ENCODE measurements at regions not wholly inside any gene's neighbourhood (a gene's known extent, or its start where the extent isn't known, plus 50 kb on each side); places are given as distances from the start of the nearest gene placed in this dataset.

DNA sequence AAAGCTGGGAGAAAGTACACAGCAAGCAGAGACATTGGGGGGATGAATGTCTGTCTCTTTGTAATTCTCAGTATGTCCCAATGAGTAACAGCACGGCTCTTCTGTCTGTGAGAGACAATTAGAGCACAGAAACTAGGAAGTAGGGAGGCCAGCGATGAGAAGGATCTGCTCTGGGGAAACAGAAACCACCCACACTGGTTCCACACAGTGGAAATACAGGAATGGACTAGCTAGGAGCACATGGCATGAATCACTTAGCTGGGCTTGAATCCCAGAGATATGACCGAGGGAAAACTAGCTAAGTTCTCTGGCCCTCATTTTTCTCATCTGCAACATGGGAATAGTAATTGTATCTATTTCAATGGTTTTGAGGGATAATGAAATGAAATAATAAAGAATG is 895.9 kb downstream of the TLE4 start:
- ATAC-seq (ENCODE audit: low read depth) (no peak), DNase-seq (ENCODE audit: low spot score) (no peak)
- Histone ChIP-seq H3K4me3 (ENCODE audit: severe bottlenecking) (no peak overlapping the region), H3K4me1 (ENCODE audit: insufficient read depth, poor library complexity, severe bottlenecking) (no peaks in the 10 kb centered on the region), H3K36me3 (ENCODE audit: low read depth) (no peaks in the 10 kb centered on the region), H3K27me3 (ENCODE audit: insufficient read depth, poor library complexity, severe bottlenecking) (no peaks in the 10 kb centered on the region), H3K27ac (ENCODE audit: poor library complexity, severe bottlenecking) (no peak overlapping the region), H3K9me3 (ENCODE audit: severe bottlenecking) (no peaks in the 10 kb centered on the region)
- TF ChIP-seq, protein P1, sequence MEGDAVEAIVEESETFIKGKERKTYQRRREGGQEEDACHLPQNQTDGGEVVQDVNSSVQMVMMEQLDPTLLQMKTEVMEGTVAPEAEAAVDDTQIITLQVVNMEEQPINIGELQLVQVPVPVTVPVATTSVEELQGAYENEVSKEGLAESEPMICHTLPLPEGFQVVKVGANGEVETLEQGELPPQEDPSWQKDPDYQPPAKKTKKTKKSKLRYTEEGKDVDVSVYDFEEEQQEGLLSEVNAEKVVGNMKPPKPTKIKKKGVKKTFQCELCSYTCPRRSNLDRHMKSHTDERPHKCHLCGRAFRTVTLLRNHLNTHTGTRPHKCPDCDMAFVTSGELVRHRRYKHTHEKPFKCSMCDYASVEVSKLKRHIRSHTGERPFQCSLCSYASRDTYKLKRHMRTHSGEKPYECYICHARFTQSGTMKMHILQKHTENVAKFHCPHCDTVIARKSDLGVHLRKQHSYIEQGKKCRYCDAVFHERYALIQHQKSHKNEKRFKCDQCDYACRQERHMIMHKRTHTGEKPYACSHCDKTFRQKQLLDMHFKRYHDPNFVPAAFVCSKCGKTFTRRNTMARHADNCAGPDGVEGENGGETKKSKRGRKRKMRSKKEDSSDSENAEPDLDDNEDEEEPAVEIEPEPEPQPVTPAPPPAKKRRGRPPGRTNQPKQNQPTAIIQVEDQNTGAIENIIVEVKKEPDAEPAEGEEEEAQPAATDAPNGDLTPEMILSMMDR (IDR thresholded peaks at IDR 0.05; ENCODE audit: poor library complexity, severe bottlenecking) = no peak

DNA sequence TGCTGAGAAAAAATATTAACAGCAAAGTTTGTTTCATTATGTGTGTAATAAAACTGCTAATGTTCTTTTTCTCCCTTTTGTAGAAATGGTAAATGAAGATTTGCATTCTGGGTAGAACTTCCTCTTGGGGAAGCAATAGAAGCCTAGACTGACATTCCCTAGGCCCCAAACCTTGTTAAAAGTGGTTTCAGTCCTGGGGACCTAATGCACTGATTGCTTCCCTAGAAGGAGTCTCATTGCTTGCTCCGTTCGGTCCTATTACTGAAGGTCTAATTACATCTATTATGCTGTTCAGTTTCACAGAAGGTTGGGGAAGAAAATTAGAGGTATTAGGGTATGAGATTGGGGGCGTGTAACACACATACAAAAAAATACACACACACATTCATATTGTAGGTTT is 893.8 kb downstream of the TLE4 start:
- no peaks in the 10 kb centered on the region for H3K36me3 ChIP-seq (ENCODE audit: low read depth)
- H3K27ac ChIP-seq (ENCODE audit: poor library complexity, severe bottlenecking) = no peak overlapping the region
- H3K27me3 ChIP-seq (ENCODE audit: insufficient read depth, poor library complexity, severe bottlenecking) = no peaks in the 10 kb centered on the region
- TF ChIP-seq, protein P1 (IDR thresholded peaks at IDR 0.05; ENCODE audit: poor library complexity, severe bottlenecking) = no peak
- ATAC-seq (ENCODE audit: low read depth) = no peak
- no peak overlapping the region for H3K4me3 ChIP-seq (ENCODE audit: severe bottlenecking)
- H3K9me3 ChIP-seq (ENCODE audit: severe bottlenecking) = no peaks in the 10 kb centered on the region
- H3K4me1 ChIP-seq (ENCODE audit: insufficient read depth, poor library complexity, severe bottlenecking) = no peaks in the 10 kb centered on the region
- no peak for DNase-seq (ENCODE audit: low spot score)

DNA sequence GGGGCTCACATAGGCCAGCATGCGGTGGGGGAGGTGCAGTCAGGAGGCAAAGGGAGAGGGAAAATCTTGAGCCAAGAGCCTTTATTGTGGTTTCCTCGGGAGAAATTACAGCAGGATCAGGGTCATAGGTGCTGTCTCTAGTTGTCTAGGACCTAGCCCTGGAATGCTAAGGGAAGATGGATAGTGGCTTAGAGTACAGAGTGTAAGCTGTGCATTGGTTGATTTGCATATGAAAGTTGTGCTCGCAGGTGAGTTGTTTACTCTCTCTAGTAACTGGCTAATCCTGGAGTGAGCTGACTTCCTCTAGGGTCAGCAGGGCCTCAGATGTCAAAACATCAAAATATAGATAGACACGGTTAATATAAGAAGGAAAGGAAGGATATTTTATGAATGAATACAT is 877.7 kb downstream of the TLE4 start:
- Histone ChIP-seq H3K4me3 (ENCODE audit: severe bottlenecking) (no peak overlapping the region), H3K27me3 (ENCODE audit: insufficient read depth, poor library complexity, severe bottlenecking) (no peaks in the 10 kb centered on the region), H3K36me3 (ENCODE audit: low read depth) (no peaks in the 10 kb centered on the region), H3K27ac (ENCODE audit: poor library complexity, severe bottlenecking) (no peak overlapping the region), H3K4me1 (ENCODE audit: insufficient read depth, poor library complexity, severe bottlenecking) (no peaks in the 10 kb centered on the region), H3K9me3 (ENCODE audit: severe bottlenecking) (no peaks in the 10 kb centered on the region)
- DNase-seq (ENCODE audit: low spot score) (no peak), ATAC-seq (ENCODE audit: low read depth) (no peak)
- TF ChIP-seq, protein P1 (IDR thresholded peaks at IDR 0.05; ENCODE audit: poor library complexity, severe bottlenecking) = no peak

DNA sequence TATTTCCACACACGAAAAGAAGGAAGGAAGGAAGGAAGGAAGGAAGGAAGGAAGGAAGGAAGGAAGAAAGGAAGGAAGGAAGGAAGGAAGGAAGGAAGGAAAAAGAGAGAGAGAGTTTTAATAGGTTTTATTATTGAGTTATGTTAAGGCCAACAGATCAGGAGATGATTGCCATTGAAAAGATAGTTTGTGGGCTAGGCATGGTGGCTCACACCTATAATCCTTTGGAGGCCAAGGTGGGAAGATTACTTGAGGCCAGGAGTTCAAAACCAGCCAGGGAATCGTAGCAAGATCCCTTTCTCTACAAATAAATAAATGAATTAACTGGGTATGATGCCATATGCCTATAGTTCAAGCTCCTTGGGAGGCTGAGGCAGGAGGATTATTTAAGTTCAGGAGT is 877.2 kb downstream of the TLE4 start:
- no peaks in the 10 kb centered on the region for H3K27me3 ChIP-seq (ENCODE audit: insufficient read depth, poor library complexity, severe bottlenecking)
- ATAC-seq (ENCODE audit: low read depth) (no peak), DNase-seq (ENCODE audit: low spot score) (no peak)
- H3K4me1 ChIP-seq (ENCODE audit: insufficient read depth, poor library complexity, severe bottlenecking) = no peaks in the 10 kb centered on the region
- no peaks in the 10 kb centered on the region for H3K9me3 ChIP-seq (ENCODE audit: severe bottlenecking)
- H3K4me3 ChIP-seq (ENCODE audit: severe bottlenecking) = no peak overlapping the region
- no peak overlapping the region for H3K27ac ChIP-seq (ENCODE audit: poor library complexity, severe bottlenecking)
- TF ChIP-seq, protein P1 (IDR thresholded peaks at IDR 0.05; ENCODE audit: poor library complexity, severe bottlenecking) = no peak
- H3K36me3 ChIP-seq (ENCODE audit: low read depth) = no peaks in the 10 kb centered on the region

DNA sequence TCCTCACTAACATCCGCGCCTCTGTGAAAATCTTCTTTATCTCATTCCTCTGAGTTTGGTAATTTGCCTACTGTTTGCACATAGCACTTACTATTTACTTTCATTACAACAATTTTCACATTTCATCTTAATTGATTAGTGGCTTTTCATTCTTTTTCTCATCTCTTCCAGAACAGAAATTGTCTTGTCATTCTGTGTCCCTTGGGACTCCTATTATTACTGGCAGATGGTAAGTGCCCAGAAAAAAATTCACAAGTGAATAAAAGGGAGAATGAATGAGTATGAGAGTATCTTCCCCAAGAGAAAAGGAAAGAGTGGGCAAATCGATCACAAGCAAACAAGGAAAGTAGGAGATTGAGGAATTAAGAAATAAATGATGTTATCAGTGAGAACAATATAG is 876.1 kb downstream of the TLE4 start:
- TF ChIP-seq, protein P1 (IDR thresholded peaks at IDR 0.05; ENCODE audit: poor library complexity, severe bottlenecking) = no peak
- Histone ChIP-seq H3K4me3 (ENCODE audit: severe bottlenecking) (no peak overlapping the region), H3K27ac (ENCODE audit: poor library complexity, severe bottlenecking) (no peak overlapping the region), H3K36me3 (ENCODE audit: low read depth) (no peaks in the 10 kb centered on the region), H3K27me3 (ENCODE audit: insufficient read depth, poor library complexity, severe bottlenecking) (no peaks in the 10 kb centered on the region), H3K9me3 (ENCODE audit: severe bottlenecking) (no peaks in the 10 kb centered on the region), H3K4me1 (ENCODE audit: insufficient read depth, poor library complexity, severe bottlenecking) (no peaks in the 10 kb centered on the region)
- ATAC-seq (ENCODE audit: low read depth) (no peak), DNase-seq (ENCODE audit: low spot score) (no peak)

All from RWPE2 (cell line).